B cell (primary cell): ENCODE measurements at regions not wholly inside any gene's neighbourhood (a gene's known extent, or its start where the extent isn't known, plus 50 kb on each side); places are given as distances from the start of the nearest gene placed in this dataset.

ENCODE experiments used
- ATAC-seq: fragments of 200-7000 bp; cut with Tn5 transposase; one replicate; pipeline ENCODE4 v1.10.0; 2021; ENCODE audit warnings: low read depth, mild to moderate bottlenecking, moderate number of reproducible peaks, moderate library complexity
- CTCF ChIA-PET: fragments of 350-600 bp; sonication (Branson Sonifier 250); formaldehyde crosslinking; loops from one replicate; lab custom pipeline; 2021; ENCODE audit warnings: antibody characterized with exemption, inconsistent platforms; lab: Charles Lee
- POLR2A ChIA-PET: fragments of 350-600 bp; sonication (Branson Sonifier 250); formaldehyde crosslinking; loops from one replicate; lab custom pipeline; 2021; ENCODE audit warnings: antibody characterized with exemption; lab: Charles Lee
- DNase-seq: peaks from one replicate; pipeline ENCODE4 v3.0.0; 2013
- H2AFZ ChIP-seq: 2 replicates; pipeline ENCODE4 v1.6.1; 2012; ENCODE audit warnings: mild to moderate bottlenecking, low read depth, low read length; ENCODE audit not compliant: insufficient read depth, poor library complexity, severe bottlenecking
- H3K27ac ChIP-seq, 2 donors: 1 replicate in 1 of 2; 2 replicates in 1 of 2; pipeline ENCODE4 v1.5.1; 2012 to 2013; ENCODE audit warnings: low read length in 2 of 2, mild to moderate bottlenecking in 2 of 2, moderate library complexity in 1 of 2
- H3K27me3 ChIP-seq, 4 experiments: fragments of 200-600 bp in 1 of 4; sonication (generic) in 1 of 4; replicated peaks in 1 of 4; 1 replicate in 2 of 4; 2 replicates in 2 of 4; pipeline versions ENCODE4 v1.6.1 to v1.7.0; 2013 to 2016; ENCODE audit warnings: low read length in 3 of 4, mild to moderate bottlenecking in 2 of 4, mixed read lengths in 1 of 4, moderate library complexity in 1 of 4; ENCODE audit not compliant: insufficient read depth in 4 of 4, control insufficient read depth in 3 of 4; ENCODE audit errors: control extremely low read depth in 1 of 4
- H3K36me3 ChIP-seq, 2 experiments: replicated peaks in 1 of 2; 1 replicate in 1 of 2; 2 replicates in 1 of 2; pipeline versions ENCODE4 v1.6.1 to v1.7.1; 2013; ENCODE audit warnings: low read length in 1 of 2; ENCODE audit not compliant: insufficient read depth in 2 of 2, control insufficient read depth in 1 of 2; ENCODE audit errors: control extremely low read depth in 1 of 2, extremely low read depth in 1 of 2
- H3K4me1 ChIP-seq, 2 donors: fragments of 200-600 bp in 1 of 2; sonication (generic) in 1 of 2; 1 replicate in 1 of 2; 2 replicates in 1 of 2; pipeline versions ENCODE4 v1.5.1 to v1.6.1; 2013 to 2017; ENCODE audit warnings: low read length in 2 of 2; ENCODE audit not compliant: control insufficient read depth in 2 of 2, insufficient read depth in 2 of 2
- H3K4me2 ChIP-seq: replicated peaks from 2 replicates; pipeline ENCODE3; 2012; ENCODE audit warnings: mild to moderate bottlenecking, low read depth, low read length; ENCODE audit not compliant: poor library complexity, severe bottlenecking
- H3K4me3 ChIP-seq, 5 experiments: fragments of 200-600 bp in 1 of 5; sonication (generic) in 1 of 5; 1 replicate in 3 of 5; 2 replicates in 2 of 5; pipeline versions ENCODE4 v1.5.1 to v1.7.0; 2011 to 2016; ENCODE audit warnings: low read length in 4 of 5, mild to moderate bottlenecking in 4 of 5, low read depth in 2 of 5, control low read depth in 1 of 5, moderate library complexity in 1 of 5; ENCODE audit not compliant: insufficient read depth in 1 of 5; ENCODE audit errors: control extremely low read depth in 1 of 5, extremely low read depth in 1 of 5
- H3K79me2 ChIP-seq: fragments of 200-600 bp; sonication (generic); one replicate; pipeline ENCODE4 v1.6.0; 2016; ENCODE audit warnings: low read length; ENCODE audit not compliant: control insufficient read depth, insufficient read depth
- H3K9ac ChIP-seq: fragments of 200-600 bp; sonication (generic); 2 replicates; pipeline ENCODE4 v1.6.1; 2017; ENCODE audit warnings: mild to moderate bottlenecking, low read length, moderate library complexity
- H3K9me3 ChIP-seq, 3 donors: one replicate each; pipeline versions ENCODE4 v1.6.1 to v1.7.1; 2013; ENCODE audit warnings: low read length in 2 of 3; ENCODE audit not compliant: control insufficient read depth in 2 of 3, insufficient read depth in 1 of 3; ENCODE audit errors: control extremely low read depth in 1 of 3
- H4K20me1 ChIP-seq: 2 replicates; pipeline ENCODE4 v1.6.0; 2012; ENCODE audit warnings: mild to moderate bottlenecking, low read length; ENCODE audit not compliant: insufficient read depth, control insufficient read depth, poor library complexity, severe bottlenecking
- H3K27ac Mint-ChIP-seq: one replicate; pipeline ENCODE4 v1.8.0; 2021; ENCODE audit warnings: mixed read lengths
- H3K27me3 Mint-ChIP-seq: one replicate; pipeline ENCODE4 v1.8.0; 2021; ENCODE audit warnings: mixed read lengths
- H3K4me1 Mint-ChIP-seq: one replicate; pipeline ENCODE4 v1.8.0; 2021; ENCODE audit warnings: mixed read lengths
- H3K4me3 Mint-ChIP-seq: one replicate; pipeline ENCODE4 v1.8.0; 2021; ENCODE audit warnings: mixed read lengths
- H3K9me3 Mint-ChIP-seq: one replicate; pipeline ENCODE4 v1.8.0; 2022; ENCODE audit warnings: mixed read lengths; ENCODE audit not compliant: insufficient read depth
- CTCF ChIP-seq: fragments of 200-600 bp; IDR thresholded peaks from one replicate; pipeline ENCODE4 v1.8.0; 2022; ENCODE audit warnings: antibody characterized with exemption, mild to moderate bottlenecking
- EZH2 ChIP-seq: IDR thresholded peaks from 2 replicates; pipeline ENCODE4 v1.6.1; 2012; ENCODE audit warnings: borderline replicate concordance, low read depth, mild to moderate bottlenecking, moderate library complexity, low read length; ENCODE audit not compliant: insufficient read depth, poor library complexity, severe bottlenecking
- WGBS: methylation state at CpG from one replicate; pipeline ENCODE4 v1.1.5; 2013; ENCODE audit warnings: missing lambda C conversion rate; ENCODE audit not compliant: insufficient coverage; 5-methylcytosine and 5-hydroxymethylcytosine counted together
- intact Hi-C: fragments of 100-400 bp; cut with micrococcal nuclease; formaldehyde crosslinking; loops from one replicate; pipeline ENCODE4 v1.10.0; 2022

- TF ChIP-seq EZH2 (no peak), CTCF (no peak)
- CTCF ChIA-PET = no interaction called here
- no peak overlapping the region for H3K4me3 ChIP-seq
- no peaks in the 10 kb centered on the region for H3K36me3 ChIP-seq
- no peaks in the 10 kb centered on the region for H3K9me3 Mint-ChIP-seq
- no peak overlapping the region for H3K27ac ChIP-seq
- ATAC-seq (no peak), DNase-seq (no peak)
- peaks cover 0 to 3% (median 0%) of the 10 kb centered on the region in 4 experiments for H3K27me3 ChIP-seq
- H3K4me2 ChIP-seq = no peak overlapping the region
- intact Hi-C loops = no loop called here
- no peaks in the 10 kb centered on the region for H3K4me1 Mint-ChIP-seq
- no peaks in the 10 kb centered on the region for H3K9me3 ChIP-seq
- WGBS = no CpG with 5 or more reads among the region's 3 CpGs
- no peak overlapping the region for H3K27ac Mint-ChIP-seq
- H4K20me1 ChIP-seq = no peaks in the 10 kb centered on the region
- H3K9ac ChIP-seq = no peak overlapping the region
- no peak overlapping the region for H3K4me3 Mint-ChIP-seq
- no peak overlapping the region for H2AFZ ChIP-seq
- no peaks in the 10 kb centered on the region for H3K79me2 ChIP-seq
- POLR2A ChIA-PET = no interaction called here
- H3K27me3 Mint-ChIP-seq = peaks cover 32% of the 10 kb centered on the region
- H3K4me1 ChIP-seq = no peaks in the 10 kb centered on the region
These were observed 164.1 kb downstream of the CHIC2 start for GRCh38 chr4:53900271-53900649.

DNA sequence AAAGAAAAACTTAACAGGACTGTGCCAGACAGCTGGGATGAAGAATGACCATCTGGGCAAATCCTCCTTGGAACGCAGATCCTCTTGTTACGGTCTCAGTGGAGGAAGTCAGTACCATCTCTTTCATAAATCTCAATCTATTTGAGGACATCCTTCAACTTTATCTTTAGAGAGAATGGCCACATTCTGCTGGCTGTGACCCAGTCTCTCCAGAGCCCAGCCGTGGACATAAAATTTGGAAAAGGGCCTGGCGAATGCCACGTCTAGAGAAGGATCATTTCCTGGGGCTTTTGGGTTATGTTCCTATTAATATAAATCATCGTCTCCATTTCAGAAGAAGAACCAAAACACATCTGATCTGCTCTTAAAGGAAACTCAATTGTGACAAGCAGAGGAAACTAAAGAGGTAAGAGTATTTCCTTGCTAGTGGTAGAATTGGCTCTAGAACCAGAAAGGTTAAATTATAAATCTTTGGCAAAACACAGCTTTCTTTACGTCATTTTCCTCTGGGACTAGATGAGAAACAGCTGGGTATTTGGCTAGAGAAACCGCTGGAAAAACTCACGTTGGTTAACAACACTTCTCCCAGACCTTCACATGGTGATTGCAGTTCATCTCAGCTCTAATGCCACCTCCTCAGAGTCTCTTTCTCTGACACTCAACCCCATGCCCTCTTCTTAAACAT is 164.7 kb downstream of the CHIC2 start:
- H3K4me1 ChIP-seq = no peaks in the 10 kb centered on the region
- no peaks in the 10 kb centered on the region for H3K9me3 Mint-ChIP-seq
- H3K4me2 ChIP-seq = no peak overlapping the region
- no peak for TF ChIP-seq CTCF
- TF ChIP-seq EZH2 = no peak
- H3K27ac Mint-ChIP-seq = no peak overlapping the region
- intact Hi-C loops = no loop called here
- no peaks in the 10 kb centered on the region for H4K20me1 ChIP-seq
- WGBS = 48% methylated on average over 2 of the region's 9 CpGs
- ATAC-seq (no peak), DNase-seq (no peak)
- H3K9ac ChIP-seq = no peak overlapping the region
- H3K4me1 Mint-ChIP-seq = no peaks in the 10 kb centered on the region
- no peak overlapping the region for H3K4me3 Mint-ChIP-seq
- H3K9me3 ChIP-seq = no peaks in the 10 kb centered on the region
- ChIA-PET POLR2A (no interaction called here), CTCF (no interaction called here)
- no peak overlapping the region for H2AFZ ChIP-seq
- no peaks in the 10 kb centered on the region for H3K79me2 ChIP-seq
- H3K27me3 ChIP-seq = peaks cover 0 to 3% (median 0%) of the 10 kb centered on the region in 4 experiments
- H3K4me3 ChIP-seq = no peak overlapping the region
- H3K27ac ChIP-seq = no peak overlapping the region
- no peaks in the 10 kb centered on the region for H3K36me3 ChIP-seq
- peaks cover 30% of the 10 kb centered on the region for H3K27me3 Mint-ChIP-seq
